ENCODE measurements at regions not wholly inside any gene's neighbourhood (a gene's known extent, or its start where the extent isn't known, plus 50 kb on each side); places are given as distances from the start of the nearest gene placed in this dataset.

GRCh38 chr4:4693755-4694295, 152.0 kb upstream of the STX18 start:
- no peak for DNase-seq (ENCODE audit: low read depth)

DNA sequence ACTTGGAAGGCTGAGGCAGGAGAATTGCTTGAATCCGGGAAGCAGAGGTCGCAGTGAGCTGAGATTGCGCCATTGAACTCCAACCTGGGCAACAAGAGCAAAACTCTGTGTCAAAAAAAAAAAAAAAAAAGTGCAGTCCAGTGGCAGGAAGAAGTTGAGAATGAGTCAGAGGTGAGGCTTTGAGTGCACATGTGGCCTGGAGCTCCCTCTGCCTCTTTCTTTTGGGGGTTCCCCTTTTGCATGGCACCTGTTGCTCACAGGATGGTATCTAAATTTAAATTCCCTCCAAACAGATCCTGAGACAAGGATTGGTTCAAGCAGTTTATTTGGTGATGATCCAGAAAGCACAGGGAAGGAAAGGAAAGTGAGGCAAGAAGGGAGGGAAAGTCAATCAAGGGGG, 151.4 kb upstream of the STX18 start:
- peak; percentile 47 for DNase-seq (ENCODE audit: low read depth)

DNA sequence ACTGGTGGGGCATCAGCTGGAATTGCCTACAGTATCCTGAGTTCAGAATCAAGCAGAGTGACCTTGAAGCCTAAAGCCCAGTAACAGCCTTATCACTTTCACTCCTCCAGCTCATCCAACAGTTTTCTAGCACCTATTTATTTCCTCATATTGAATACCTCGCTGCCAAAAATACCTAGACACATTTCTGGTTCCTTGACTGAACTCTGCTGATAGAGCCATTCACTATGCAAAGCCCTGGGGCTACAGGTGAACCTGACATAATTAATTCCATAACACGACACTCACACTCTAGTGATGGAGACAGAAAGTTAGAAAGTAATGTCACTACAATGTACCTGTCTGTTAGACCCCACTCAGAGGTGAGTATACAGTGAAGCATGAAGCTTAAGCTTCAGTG, 149.0 kb upstream of the STX18 start:
- no peak for DNase-seq (ENCODE audit: low read depth)

- DNase-seq (ENCODE audit: low read depth) = no peak
Observed at GRCh38 chr4:4689694-4690440, 148.0 kb upstream of the STX18 start.

- DNase-seq (ENCODE audit: low read depth) = no peak
Observed at GRCh38 chr4:4687935-4688727, 146.3 kb upstream of the STX18 start.

GRCh38 chr4:4687100-4687499, 145.3 kb upstream of the STX18 start:
- no peak for DNase-seq (ENCODE audit: low read depth)

DNA sequence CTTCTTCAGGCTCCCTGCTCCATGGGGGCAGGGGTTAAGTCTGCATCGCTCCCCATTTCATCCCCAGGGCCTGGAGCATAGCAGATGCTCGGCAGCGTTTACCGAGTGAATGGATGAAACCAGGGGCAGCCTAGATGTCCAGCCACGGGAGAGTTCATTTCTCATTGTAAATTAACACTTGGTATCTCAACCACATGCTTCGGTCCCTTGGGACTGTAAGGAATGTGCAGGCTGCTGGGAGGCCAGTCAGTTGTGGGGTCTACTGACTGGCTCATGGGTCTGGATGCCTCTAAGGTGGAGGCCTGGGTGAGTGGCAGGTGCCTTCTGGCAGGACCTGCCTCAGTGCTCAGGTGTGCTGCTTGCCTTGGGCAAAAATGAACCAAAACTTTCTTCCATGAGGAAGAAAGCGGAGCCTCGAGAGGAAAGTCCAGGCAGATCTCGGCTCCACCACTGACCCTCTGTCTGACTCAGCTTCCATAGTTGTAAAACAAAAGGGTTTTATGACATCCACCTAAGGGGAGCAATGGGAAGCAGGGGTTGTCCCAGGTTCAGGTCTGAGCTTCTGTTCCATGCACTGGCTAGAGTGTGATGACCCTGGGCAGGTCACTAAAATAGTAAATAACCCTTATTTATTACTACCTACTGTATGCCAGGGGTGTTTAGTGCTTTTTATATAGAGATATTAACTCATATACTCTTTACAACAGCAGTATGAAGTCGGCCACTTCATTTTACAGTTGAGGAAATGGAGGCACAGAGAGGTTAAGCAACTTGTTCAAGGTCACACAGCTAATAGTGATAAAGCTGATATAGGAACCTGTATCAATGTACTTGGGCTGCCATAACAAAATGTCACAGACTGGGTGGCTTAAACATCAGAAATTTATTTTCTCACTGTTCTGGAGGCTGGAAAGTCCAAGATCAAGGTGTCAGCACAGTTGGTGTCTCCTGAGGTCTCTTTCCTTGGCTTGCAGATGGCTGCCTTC, 144.3 kb upstream of the STX18 start:
- peak; percentile 66 for DNase-seq (ENCODE audit: low read depth)

DNA sequence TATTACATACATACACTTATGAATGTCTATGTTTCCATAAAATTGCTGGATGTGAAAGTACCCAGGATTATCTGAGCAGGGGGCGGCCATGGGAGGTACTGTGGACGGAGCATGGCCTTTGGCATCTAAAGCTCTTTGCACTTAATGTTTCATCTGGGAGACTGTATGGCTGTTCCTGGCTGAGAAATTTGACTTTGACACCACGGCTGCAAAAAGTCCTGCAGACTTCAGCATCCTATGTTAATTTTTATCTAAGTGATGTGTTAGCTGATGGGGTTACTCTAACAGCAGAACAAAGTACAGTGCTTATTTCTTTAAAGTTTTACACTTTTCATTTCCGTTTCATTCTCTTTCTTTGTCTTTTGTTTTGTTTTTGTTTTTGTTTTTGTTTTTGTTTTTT, 139.8 kb upstream of the STX18 start:
- no peak for DNase-seq (ENCODE audit: low read depth)

- DNase-seq (ENCODE audit: low read depth) = no peak
Observed at GRCh38 chr4:4680758-4681157, 138.9 kb upstream of the STX18 start.

DNA sequence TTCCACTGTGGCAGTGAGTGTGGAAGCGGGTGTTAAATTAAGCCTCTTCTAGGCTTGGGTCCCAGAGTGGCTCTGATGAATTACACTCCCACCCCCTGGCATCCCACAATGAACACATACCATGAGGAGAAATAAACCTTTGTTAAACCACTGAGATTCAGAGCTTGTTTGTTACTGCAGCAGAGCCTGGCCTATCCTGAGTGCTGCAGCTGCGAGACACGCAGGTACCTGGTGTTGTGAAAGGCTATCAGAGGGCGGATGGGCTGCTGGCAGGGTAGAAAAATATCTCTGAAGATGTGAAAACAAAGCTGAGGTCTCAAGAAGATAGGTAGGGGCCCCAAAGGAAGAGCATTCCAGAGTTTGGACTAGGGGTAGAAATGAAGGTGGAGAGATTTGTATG, 138.4 kb upstream of the STX18 start:
- no peak for DNase-seq (ENCODE audit: low read depth)

GRCh38 chr4:4677556-4678522, 136.0 kb upstream of the STX18 start:
- peak; percentile 22 for DNase-seq (ENCODE audit: low read depth)

DNA sequence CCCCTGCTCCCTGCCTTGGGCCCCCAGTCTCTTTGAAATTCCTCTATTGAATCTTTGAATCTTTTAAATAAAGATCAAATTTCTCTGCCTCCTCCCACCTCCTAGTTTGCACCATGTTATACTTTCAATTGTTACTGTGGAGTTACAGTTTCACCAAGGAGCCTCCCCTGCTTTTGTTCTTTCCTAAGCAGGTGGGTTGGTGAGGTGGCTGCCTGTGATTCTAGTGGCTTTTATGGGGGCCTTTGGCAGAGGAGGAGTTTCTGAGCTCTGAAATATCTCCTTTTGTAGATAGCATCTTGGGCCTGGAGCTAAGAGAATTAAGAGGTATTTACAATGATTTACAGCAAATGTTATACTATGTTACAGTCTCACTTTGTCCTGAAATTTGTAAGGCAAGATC, 133.8 kb upstream of the STX18 start:
- no peak for DNase-seq (ENCODE audit: low read depth)

GRCh38 chr4:4675051-4675581, 133.3 kb upstream of the STX18 start:
- no peak for DNase-seq (ENCODE audit: low read depth)

GRCh38 chr4:4673070-4673469, 131.2 kb upstream of the STX18 start:
- peak; percentile 27 for DNase-seq (ENCODE audit: low read depth)

DNA sequence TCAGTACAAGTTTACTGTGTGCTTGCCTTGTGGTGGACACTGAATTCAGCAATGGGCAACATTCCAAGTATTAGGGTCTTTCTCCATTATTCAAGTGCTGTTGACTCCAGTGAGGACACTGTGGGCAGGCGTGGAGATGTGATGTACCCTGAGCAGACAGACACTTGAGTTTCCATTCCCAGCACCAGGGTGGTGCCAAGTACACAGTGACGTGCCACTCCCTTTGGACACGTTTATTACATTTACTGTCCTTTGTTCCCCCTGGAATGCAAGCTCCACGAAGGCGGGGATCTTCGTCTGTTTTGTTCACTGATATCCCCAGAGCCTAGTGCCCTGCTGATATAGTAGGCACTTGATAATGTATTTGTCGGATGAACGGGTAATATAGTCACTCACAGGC, 130.6 kb upstream of the STX18 start:
- no peak for DNase-seq (ENCODE audit: low read depth)

DNA sequence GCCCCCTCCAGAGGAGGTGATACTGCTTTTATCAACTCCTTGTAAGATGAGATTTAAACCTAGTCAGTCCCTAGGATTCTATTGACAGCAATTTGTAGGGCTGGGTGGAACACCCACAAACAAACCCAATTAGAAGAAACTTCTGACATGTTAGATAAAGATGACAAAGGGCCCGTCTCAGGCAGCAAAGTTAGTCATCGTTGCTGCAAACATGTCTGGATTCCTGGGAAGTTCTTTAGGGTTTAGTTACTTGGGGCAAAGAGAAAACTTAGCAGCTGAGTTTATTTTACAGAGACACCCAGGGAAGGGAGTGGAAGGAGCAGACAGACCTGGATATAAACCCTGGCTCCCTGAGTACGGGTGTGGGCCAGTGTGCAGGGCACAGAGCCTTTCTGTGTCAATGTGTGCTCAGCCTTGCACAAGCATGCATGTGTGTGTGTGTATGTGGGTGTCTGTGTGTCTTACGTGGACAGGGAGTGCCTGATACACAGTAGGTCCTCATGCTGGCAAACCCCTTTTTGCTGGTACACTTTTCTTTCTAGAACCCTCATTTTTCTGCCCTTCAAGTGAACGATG, 130.0 kb upstream of the STX18 start:
- no peak for DNase-seq (ENCODE audit: low read depth)

DNA sequence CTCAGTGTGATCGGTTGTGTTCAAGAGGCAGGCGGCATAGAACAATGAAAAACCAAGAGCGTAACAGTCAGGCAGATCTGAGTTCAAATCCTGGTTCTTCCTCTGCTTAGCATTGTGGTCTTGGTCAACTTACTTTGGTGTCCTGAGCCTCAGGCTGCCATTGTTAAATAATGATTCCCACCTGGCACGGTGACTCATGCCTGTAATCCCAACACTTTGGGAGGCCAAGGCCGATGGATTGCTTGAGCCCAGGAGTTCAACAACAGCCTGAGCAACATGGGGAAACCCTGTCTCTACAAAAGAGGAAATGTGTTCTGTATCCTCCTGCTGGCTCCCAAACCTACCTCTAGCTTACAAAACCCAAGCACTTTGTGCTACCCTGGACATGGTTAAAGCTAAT, 129.0 kb upstream of the STX18 start:
- peak; percentile 17 for DNase-seq (ENCODE audit: low read depth)

DNA sequence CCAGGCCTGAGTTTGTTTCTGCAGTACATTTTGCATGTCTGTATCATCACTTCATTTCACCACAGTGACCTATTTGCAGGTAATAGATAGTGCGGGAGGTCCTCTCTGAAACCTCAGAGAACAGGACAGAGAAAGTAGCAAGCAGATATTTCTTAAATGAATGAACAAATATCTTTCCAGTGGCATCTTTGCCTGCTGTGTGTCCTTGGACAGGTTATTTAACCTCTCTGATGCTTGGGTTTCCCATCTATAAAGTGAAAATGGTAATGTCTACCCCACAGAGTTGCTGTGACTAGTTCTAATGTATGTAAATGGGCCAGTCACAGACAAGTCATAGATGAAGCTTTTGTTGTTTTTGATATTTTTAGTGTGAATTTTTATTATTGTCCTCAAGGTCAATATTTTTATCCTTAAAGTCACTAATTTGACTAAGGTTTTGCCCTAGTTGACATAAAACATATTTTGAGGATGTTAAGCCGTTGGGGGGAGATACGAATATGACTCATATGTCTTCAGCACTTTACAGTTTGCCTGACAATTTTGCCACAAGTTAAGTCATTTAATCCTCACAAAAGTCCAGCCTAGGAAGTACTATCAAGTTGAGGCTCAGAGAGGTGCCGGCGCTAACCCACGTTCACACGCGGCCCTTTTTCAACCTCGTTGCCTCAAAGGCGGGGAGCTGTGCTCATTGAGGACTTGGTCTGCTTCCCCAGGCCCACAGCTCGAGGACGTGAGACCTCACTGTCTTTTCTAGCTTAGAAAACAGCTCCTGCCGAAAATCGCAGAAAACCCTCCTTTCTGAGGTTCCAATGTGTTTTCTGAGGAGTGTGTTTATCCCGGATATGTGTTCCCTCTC, 126.7 kb upstream of the STX18 start:
- DNase-seq (ENCODE audit: low read depth) = no peak

- no peak for DNase-seq (ENCODE audit: low read depth)
Observed at GRCh38 chr4:4667622-4668081, 125.8 kb upstream of the STX18 start.
